Fibroblast of skin of right quadriceps (primary cell): ENCODE measurements at regions not wholly inside any gene's neighbourhood (a gene's known extent, or its start where the extent isn't known, plus 50 kb on each side); places are given as distances from the start of the nearest gene placed in this dataset.

Experiments used
- DNase-seq: peaks from one replicate; pipeline ENCODE4 v3.0.0-alpha.2; 2013

- peak; percentile 36 for DNase-seq
These were observed 66.5 kb upstream of the GADD45A start for GRCh38 chr1:67618285-67619018.

GRCh38 chr1:67619080-67619479 is 65.9 kb upstream of the GADD45A start:
- no peak for DNase-seq

- DNase-seq = no peak
These were observed 61.1 kb upstream of the GADD45A start for GRCh38 chr1:67623906-67624305.

GRCh38 chr1:67624680-67625079 is 60.3 kb upstream of the GADD45A start:
- no peak for DNase-seq

GRCh38 chr1:67626090-67626860 is 58.7 kb upstream of the GADD45A start:
- DNase-seq = peak; percentile 48

GRCh38 chr1:67626861-67627235 is 58.2 kb upstream of the GADD45A start:
- no peak for DNase-seq

GRCh38 chr1:67627336-67627735 is 57.7 kb upstream of the GADD45A start:
- no peak for DNase-seq

GRCh38 chr1:67627906-67628305 is 57.1 kb upstream of the GADD45A start:
- DNase-seq = no peak

- peak; percentile 26 for DNase-seq
These were observed 55.5 kb upstream of the GADD45A start for GRCh38 chr1:67629370-67630075.

- DNase-seq = no peak
These were observed 54.5 kb upstream of the GADD45A start for GRCh38 chr1:67630438-67631045.

- DNase-seq = no peak
These were observed 52.6 kb upstream of the GADD45A start for GRCh38 chr1:67632356-67632755.

GRCh38 chr1:67632811-67633655 is 52.0 kb upstream of the GADD45A start:
- DNase-seq = no peak

- no peak for DNase-seq
These were observed 50.5 kb upstream of the GADD45A start for GRCh38 chr1:67634396-67634935.

GRCh38 chr1:67635055-67635809 is 49.8 kb upstream of the GADD45A start:
- no peak for DNase-seq
